HFF-Myc (cell line): ENCODE measurements at regions not wholly inside any gene's neighbourhood (a gene's known extent, or its start where the extent isn't known, plus 50 kb on each side); places are given as distances from the start of the nearest gene placed in this dataset.

Experiments
- DNase-seq: peaks from one replicate; pipeline ENCODE4 v3.0.0-alpha.2; 2011; ENCODE audit warnings: low read depth; ENCODE audit errors: extremely low read depth
- H3K4me3 ChIP-seq: replicated peaks from 2 replicates; pipeline ENCODE4 v1.5.1; 2011; ENCODE audit warnings: low read depth, mild to moderate bottlenecking, control low read depth, low read length
- TF ChIP-seq, protein P1 (sequence below): IDR thresholded peaks from 2 replicates; pipeline ENCODE4 v1.5.1; 2012; ENCODE audit warnings: mild to moderate bottlenecking, low read depth, low read length, control low read depth; ENCODE audit errors: missing control alignments

- H3K4me3 ChIP-seq, result no peak overlapping the region
- TF ChIP-seq, protein P1, sequence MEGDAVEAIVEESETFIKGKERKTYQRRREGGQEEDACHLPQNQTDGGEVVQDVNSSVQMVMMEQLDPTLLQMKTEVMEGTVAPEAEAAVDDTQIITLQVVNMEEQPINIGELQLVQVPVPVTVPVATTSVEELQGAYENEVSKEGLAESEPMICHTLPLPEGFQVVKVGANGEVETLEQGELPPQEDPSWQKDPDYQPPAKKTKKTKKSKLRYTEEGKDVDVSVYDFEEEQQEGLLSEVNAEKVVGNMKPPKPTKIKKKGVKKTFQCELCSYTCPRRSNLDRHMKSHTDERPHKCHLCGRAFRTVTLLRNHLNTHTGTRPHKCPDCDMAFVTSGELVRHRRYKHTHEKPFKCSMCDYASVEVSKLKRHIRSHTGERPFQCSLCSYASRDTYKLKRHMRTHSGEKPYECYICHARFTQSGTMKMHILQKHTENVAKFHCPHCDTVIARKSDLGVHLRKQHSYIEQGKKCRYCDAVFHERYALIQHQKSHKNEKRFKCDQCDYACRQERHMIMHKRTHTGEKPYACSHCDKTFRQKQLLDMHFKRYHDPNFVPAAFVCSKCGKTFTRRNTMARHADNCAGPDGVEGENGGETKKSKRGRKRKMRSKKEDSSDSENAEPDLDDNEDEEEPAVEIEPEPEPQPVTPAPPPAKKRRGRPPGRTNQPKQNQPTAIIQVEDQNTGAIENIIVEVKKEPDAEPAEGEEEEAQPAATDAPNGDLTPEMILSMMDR, result no peak
- DNase-seq, result no peak
Observed at GRCh38 chr5:54927097-54927746, 58.2 kb downstream of the ESM1 start.

DNA sequence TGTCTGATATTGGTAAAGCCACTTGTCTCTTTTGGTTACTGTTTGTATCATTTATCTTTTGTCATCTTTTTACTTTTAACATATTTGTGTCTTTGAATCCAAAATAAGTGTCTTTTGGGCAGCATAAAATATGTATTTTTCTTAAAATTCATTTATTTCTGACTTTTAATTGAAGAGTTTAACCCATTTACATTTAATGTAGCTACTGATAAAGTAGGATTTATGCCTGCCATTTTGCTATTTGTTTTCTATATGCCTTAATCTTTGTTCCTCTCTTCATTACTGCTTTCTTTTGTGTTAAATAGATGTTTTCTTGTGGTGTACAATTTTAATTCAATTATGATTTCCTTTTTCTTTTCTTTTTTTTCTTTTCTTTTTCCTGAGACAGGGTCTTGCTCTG, 60.9 kb downstream of the ESM1 start:
- no peak overlapping the region for H3K4me3 ChIP-seq
- no peak for DNase-seq
- TF ChIP-seq, protein P1, result no peak

DNA sequence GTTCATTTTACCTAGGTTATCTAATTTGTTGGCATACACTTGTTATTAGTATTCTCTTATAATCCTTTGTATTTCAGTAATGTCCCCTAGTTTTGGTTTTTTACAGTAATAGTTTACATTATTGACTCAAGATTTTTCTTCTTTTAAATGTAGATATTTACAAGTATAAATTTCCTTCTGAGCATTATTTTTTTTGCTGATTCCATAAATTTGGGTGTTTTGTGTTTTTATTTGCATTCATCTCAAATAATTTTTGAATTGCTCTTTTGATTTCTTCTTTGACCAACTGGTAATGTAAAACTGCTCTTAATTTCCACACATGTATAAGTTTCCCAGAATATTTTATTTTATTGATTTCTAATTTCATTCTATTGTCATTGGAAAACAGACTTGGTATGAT, 68.1 kb downstream of the ESM1 start:
- no peak for DNase-seq
- H3K4me3 ChIP-seq, result no peak overlapping the region
- TF ChIP-seq, protein P1, result no peak

DNA sequence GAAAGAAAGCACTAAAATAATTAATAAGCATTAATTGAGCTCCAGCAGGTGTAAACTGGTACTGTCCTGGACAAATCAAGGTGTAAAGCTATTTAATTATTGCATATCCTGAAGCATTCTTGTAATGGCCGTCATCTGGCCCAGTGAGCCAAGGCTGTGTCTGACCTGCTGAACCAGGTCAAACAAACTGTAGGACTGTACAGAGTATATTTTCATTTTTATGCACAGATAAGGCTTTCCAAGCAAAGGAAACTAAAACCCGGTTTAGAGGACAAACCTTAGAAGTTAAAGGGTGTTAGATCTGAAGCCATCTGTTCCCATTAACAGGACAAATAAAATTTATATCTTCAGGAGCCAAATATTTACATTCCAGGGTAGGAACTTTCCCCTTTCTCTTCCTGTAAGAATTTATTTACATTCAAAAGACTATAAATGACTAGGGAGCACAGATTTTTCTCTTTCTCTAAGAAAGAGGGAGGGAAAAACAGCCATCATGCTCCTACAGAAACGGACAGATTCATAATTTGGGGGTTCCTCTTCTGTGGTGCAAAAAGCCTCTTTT, 69.8 kb downstream of the ESM1 start:
- TF ChIP-seq, protein P1, result no peak
- no peak for DNase-seq
- no peak overlapping the region for H3K4me3 ChIP-seq

- no peak overlapping the region for H3K4me3 ChIP-seq
- TF ChIP-seq, protein P1, result no peak
- no peak for DNase-seq
Observed at GRCh38 chr5:54912021-54912420, 73.4 kb downstream of the ESM1 start.

- no peak for DNase-seq
- H3K4me3 ChIP-seq, result no peak overlapping the region
- TF ChIP-seq, protein P1, result no peak
Observed at GRCh38 chr5:54909911-54910870, 75.2 kb downstream of the ESM1 start.
